K562 (cell line): ENCODE measurements at regions not wholly inside any gene's neighbourhood (a gene's known extent, or its start where the extent isn't known, plus 50 kb on each side); places are given as distances from the start of the nearest gene placed in this dataset.

ENCODE experiments used
- EZH2 ChIP-seq: IDR thresholded peaks from 2 replicates; pipeline ENCODE4 v1.6.1; 2012; ENCODE audit warnings: low read depth, mild to moderate bottlenecking, inconsistent platforms, low read length, borderline replicate concordance
- MAFF ChIP-seq: IDR thresholded peaks from 2 replicates; pipeline ENCODE4 v1.6.1; 2012; ENCODE audit warnings: low read length, improper control_type of control experiment
- ZFP30 ChIP-seq: fragments of 250-450 bp; sonication (Bioruptor Pico); IDR thresholded peaks from 2 replicates; pipeline ENCODE4 v1.8.0; 2022; ENCODE audit warnings: moderate library complexity, mild to moderate bottlenecking, inconsistent platforms, borderline replicate concordance

- no peak for TF ChIP-seq ZFP30 (CRISPR knock-in tag)
- TF ChIP-seq MAFF: no peak
- TF ChIP-seq EZH2: no peak
These were observed 145.0 kb upstream of the ZBTB20 start for GRCh38 chr3:115292131-115292530.
